Frontal cortex (tissue), 3 donors: ENCODE measurements at regions not wholly inside any gene's neighbourhood (a gene's known extent, or its start where the extent isn't known, plus 50 kb on each side); places are given as distances from the start of the nearest gene placed in this dataset.

ENCODE experiments used
- DNase-seq, 2 donors: peaks; one replicate each; pipeline ENCODE4 v3.0.0; 2012; ENCODE audit warnings: low spot score in 2 of 2
- FAIRE-seq: peaks from 2 replicates; lab custom pipeline; 2012; peaks lifted over from hg19 to GRCh38; lab: Jason Lieb, UNC
- donor health status: control.
- donor health status: control.
- donor health status: control.

- no peak for DNase-seq
- no peak for FAIRE-seq
Measured at GRCh38 chr10:106520698-106521097, 643.8 kb downstream of the SORCS1 start.

- FAIRE-seq (no peak), DNase-seq (no peak)
Measured at GRCh38 chr10:106519376-106520030, 645.0 kb downstream of the SORCS1 start.

- DNase-seq (no peak), FAIRE-seq (no peak)
Measured at GRCh38 chr10:106515206-106515790, 649.2 kb downstream of the SORCS1 start.

GRCh38 chr10:106513352-106513771 lies 651.1 kb downstream of the SORCS1 start:
- FAIRE-seq (peak; percentile 34), DNase-seq (peak in 1 of 2 donors; percentile 6)

GRCh38 chr10:106511917-106512316 lies 652.6 kb downstream of the SORCS1 start:
- FAIRE-seq = no peak
- DNase-seq = no peak

GRCh38 chr10:106508950-106509349 lies 655.6 kb downstream of the SORCS1 start:
- DNase-seq (no peak), FAIRE-seq (no peak)

GRCh38 chr10:106506526-106507283 lies 657.8 kb downstream of the SORCS1 start:
- FAIRE-seq (no peak), DNase-seq (no peak)

GRCh38 chr10:106504536-106504935 lies 660.0 kb downstream of the SORCS1 start:
- FAIRE-seq = no peak
- no peak for DNase-seq

GRCh38 chr10:106502641-106503040 lies 661.9 kb downstream of the SORCS1 start:
- DNase-seq = no peak
- no peak for FAIRE-seq

GRCh38 chr10:106500925-106501525 lies 663.5 kb downstream of the SORCS1 start:
- FAIRE-seq (no peak), DNase-seq (no peak)

GRCh38 chr10:106500041-106500924 lies 664.2 kb downstream of the SORCS1 start:
- no peak for FAIRE-seq

GRCh38 chr10:106499448-106499847 lies 665.1 kb downstream of the SORCS1 start:
- no peak for DNase-seq
- no peak for FAIRE-seq

More at GRCh38 chr10:106500041-106500924, 664.2 kb downstream of the SORCS1 start:
- no peak for DNase-seq

- DNase-seq = no peak
- FAIRE-seq = no peak
Measured at GRCh38 chr10:106498675-106499074, 665.8 kb downstream of the SORCS1 start.

GRCh38 chr10:106495931-106496330 lies 668.6 kb downstream of the SORCS1 start:
- no peak for FAIRE-seq
- no peak for DNase-seq

GRCh38 chr10:106493751-106494150 lies 670.8 kb downstream of the SORCS1 start:
- DNase-seq (no peak), FAIRE-seq (no peak)

- no peak for DNase-seq
- no peak for FAIRE-seq
Measured at GRCh38 chr10:106493226-106493625, 671.3 kb downstream of the SORCS1 start.

GRCh38 chr10:106487726-106488125 lies 676.8 kb downstream of the SORCS1 start:
- FAIRE-seq (no peak), DNase-seq (no peak)

- no peak for FAIRE-seq
- DNase-seq = no peak
Measured at GRCh38 chr10:106481598-106482275, 682.8 kb downstream of the SORCS1 start.

GRCh38 chr10:106479636-106480035 lies 684.9 kb downstream of the SORCS1 start:
- no peak for FAIRE-seq
- no peak for DNase-seq
